Activated B cell treated with CpG ODN at 0.5 μM for 24 hours (primary cell): ENCODE measurements at regions not wholly inside any gene's neighbourhood (a gene's known extent, or its start where the extent isn't known, plus 50 kb on each side); places are given as distances from the start of the nearest gene placed in this dataset.

Source experiments
- ATAC-seq: fragments of 200-7000 bp; cut with Tn5 transposase; one replicate; pipeline ENCODE4 v1.10.0; 2021; ENCODE audit warnings: low read depth, mild to moderate bottlenecking, moderate library complexity
- CTCF ChIA-PET: fragments of 350-600 bp; sonication (Branson Sonifier 250); formaldehyde crosslinking; loops from one replicate; lab custom pipeline; 2021; ENCODE audit warnings: antibody characterized with exemption; lab: Charles Lee
- POLR2A ChIA-PET: fragments of 350-600 bp; sonication (Branson Sonifier 250); formaldehyde crosslinking; loops from one replicate; lab custom pipeline; 2021; ENCODE audit warnings: antibody characterized with exemption; lab: Charles Lee
- DNase-seq: peaks from one replicate; pipeline ENCODE4 v3.0.0; 2022
- H3K27ac Mint-ChIP-seq: one replicate; pipeline ENCODE4 v1.8.0; 2020; ENCODE audit warnings: mixed read lengths
- H3K27me3 Mint-ChIP-seq: one replicate; pipeline ENCODE4 v1.8.0; 2021; ENCODE audit warnings: mixed read lengths
- H3K36me3 Mint-ChIP-seq: one replicate; pipeline ENCODE4 v1.8.0; 2021; ENCODE audit warnings: low read depth, mixed read lengths
- H3K4me1 Mint-ChIP-seq: one replicate; pipeline ENCODE4 v1.8.0; 2021; ENCODE audit warnings: mixed read lengths
- H3K4me3 Mint-ChIP-seq: one replicate; pipeline ENCODE4 v1.8.0; 2020; ENCODE audit warnings: mild to moderate bottlenecking, mixed read lengths
- H3K9me3 Mint-ChIP-seq: one replicate; pipeline ENCODE4 v1.8.0; 2020; ENCODE audit warnings: mixed read lengths
- CTCF ChIP-seq: fragments of 200-600 bp; IDR thresholded peaks from one replicate; pipeline ENCODE4 v1.8.0; 2022; ENCODE audit warnings: antibody characterized with exemption, mild to moderate bottlenecking
- intact Hi-C: fragments of 100-400 bp; cut with micrococcal nuclease; formaldehyde crosslinking; loops from one replicate; pipeline ENCODE4 v1.15.1; 2024

GRCh38 chr2:118596620-118597019 is 250.8 kb downstream of the EN1 start:
- TF ChIP-seq CTCF = no peak
- no peaks in the 10 kb centered on the region for H3K36me3 Mint-ChIP-seq
- POLR2A ChIA-PET = no interaction called here

GRCh38 chr2:118593257-118593656 is 254.2 kb downstream of the EN1 start:
- peaks cover 2% of the 10 kb centered on the region for H3K27me3 Mint-ChIP-seq
- CTCF ChIA-PET = no interaction called here
- no peak overlapping the region for H3K4me3 Mint-ChIP-seq
- ATAC-seq (no peak), DNase-seq (no peak)
- TF ChIP-seq CTCF = no peak
- no peaks in the 10 kb centered on the region for H3K36me3 Mint-ChIP-seq
- H3K4me1 Mint-ChIP-seq = no peaks in the 10 kb centered on the region
- peaks cover 2% of the 10 kb centered on the region for H3K9me3 Mint-ChIP-seq
- intact Hi-C loops = no loop called here
- POLR2A ChIA-PET = no interaction called here
- H3K27ac Mint-ChIP-seq = no peak overlapping the region

More at GRCh38 chr2:118596620-118597019, 250.8 kb downstream of the EN1 start:
- CTCF ChIA-PET = no interaction called here
- intact Hi-C loops = no loop called here
- DNase-seq = no peak
- no peaks in the 10 kb centered on the region for H3K4me1 Mint-ChIP-seq
- H3K9me3 Mint-ChIP-seq = peaks cover 2% of the 10 kb centered on the region
- ATAC-seq = no peak
- H3K27ac Mint-ChIP-seq = no peak overlapping the region
- no peaks in the 10 kb centered on the region for H3K27me3 Mint-ChIP-seq
- no peak overlapping the region for H3K4me3 Mint-ChIP-seq

GRCh38 chr2:118591223-118591622 is 256.2 kb downstream of the EN1 start:
- no peak overlapping the region for H3K4me3 Mint-ChIP-seq
- no peaks in the 10 kb centered on the region for H3K4me1 Mint-ChIP-seq
- H3K36me3 Mint-ChIP-seq = no peaks in the 10 kb centered on the region
- H3K27me3 Mint-ChIP-seq = peaks cover 2% of the 10 kb centered on the region
- DNase-seq = no peak
- no peak for ATAC-seq
- TF ChIP-seq CTCF = no peak
- intact Hi-C loops = no loop called here
- peaks cover 2% of the 10 kb centered on the region for H3K9me3 Mint-ChIP-seq
- no peak overlapping the region for H3K27ac Mint-ChIP-seq
- CTCF ChIA-PET = no interaction called here
- POLR2A ChIA-PET = no interaction called here

- DNase-seq (no peak), ATAC-seq (no peak)
- H3K9me3 Mint-ChIP-seq = peaks cover 2% of the 10 kb centered on the region
- ChIA-PET POLR2A (no interaction called here), CTCF (no interaction called here)
- no peak overlapping the region for H3K4me3 Mint-ChIP-seq
- no peak for TF ChIP-seq CTCF
- H3K36me3 Mint-ChIP-seq = no peaks in the 10 kb centered on the region
- H3K27me3 Mint-ChIP-seq = peaks cover 2% of the 10 kb centered on the region
- no peak overlapping the region for H3K27ac Mint-ChIP-seq
- H3K4me1 Mint-ChIP-seq = no peaks in the 10 kb centered on the region
- intact Hi-C loops = no loop called here
Measured at GRCh38 chr2:118589721-118590120, 257.7 kb downstream of the EN1 start.

GRCh38 chr2:118588850-118589249 is 258.6 kb downstream of the EN1 start:
- no peak overlapping the region for H3K4me3 Mint-ChIP-seq
- ChIA-PET CTCF (no interaction called here), POLR2A (no interaction called here)
- peaks cover 3% of the 10 kb centered on the region for H3K27me3 Mint-ChIP-seq
- H3K9me3 Mint-ChIP-seq = peaks cover 2% of the 10 kb centered on the region
- ATAC-seq (no peak), DNase-seq (no peak)
- TF ChIP-seq CTCF = no peak
- H3K4me1 Mint-ChIP-seq = no peaks in the 10 kb centered on the region
- intact Hi-C loops = no loop called here
- H3K27ac Mint-ChIP-seq = no peak overlapping the region
- H3K36me3 Mint-ChIP-seq = no peaks in the 10 kb centered on the region
